CD14-positive monocyte (primary cell): ENCODE measurements at regions not wholly inside any gene's neighbourhood (a gene's known extent, or its start where the extent isn't known, plus 50 kb on each side); places are given as distances from the start of the nearest gene placed in this dataset.

Source experiments
- DNase-seq, 3 donors: peaks; one replicate each; pipeline ENCODE4 v3.0.0-alpha.2; 2011 to 2022
- H2AFZ ChIP-seq: 2 replicates; pipeline ENCODE4 v1.6.0; 2012; ENCODE audit warnings: mild to moderate bottlenecking, low read depth, low read length, inconsistent platforms; ENCODE audit not compliant: insufficient read depth, poor library complexity, severe bottlenecking
- H3K27ac ChIP-seq, 2 donors: 1 replicate in 1 of 2; 2 replicates in 1 of 2; pipeline ENCODE4 v1.5.1; 2012 to 2013; ENCODE audit warnings: low read length in 2 of 2, control low read depth in 1 of 2, inconsistent platforms in 1 of 2, low read depth in 1 of 2, mild to moderate bottlenecking in 1 of 2
- H3K27me3 ChIP-seq, 2 donors: one replicate each; pipeline versions ENCODE4 v1.6.0 to v1.6.1; 2011 to 2013; ENCODE audit warnings: low read length in 2 of 2; ENCODE audit not compliant: control insufficient read depth in 2 of 2, insufficient read depth in 2 of 2
- H3K36me3 ChIP-seq, 2 donors: replicated peaks in 1 of 2; 1 replicate in 1 of 2; 2 replicates in 1 of 2; pipeline versions ENCODE4 v1.5.1 to v1.6.1; 2012 to 2013; ENCODE audit warnings: low read length in 2 of 2, control low read depth in 1 of 2, inconsistent platforms in 1 of 2, mild to moderate bottlenecking in 1 of 2; ENCODE audit not compliant: insufficient read depth in 2 of 2, control insufficient read depth in 1 of 2
- H3K4me1 ChIP-seq, 2 donors: 1 replicate in 1 of 2; 2 replicates in 1 of 2; pipeline versions ENCODE4 v1.5.1 to v1.6.1; 2012 to 2013; ENCODE audit warnings: low read length in 2 of 2, control low read depth in 1 of 2, inconsistent platforms in 1 of 2, mild to moderate bottlenecking in 1 of 2, moderate library complexity in 1 of 2; ENCODE audit not compliant: insufficient read depth in 2 of 2, control insufficient read depth in 1 of 2
- H3K4me2 ChIP-seq: replicated peaks from 2 replicates; pipeline ENCODE3; 2012; ENCODE audit warnings: low read length, moderate library complexity, mild to moderate bottlenecking; ENCODE audit not compliant: poor library complexity, severe bottlenecking; ENCODE audit errors: extremely low read depth
- H3K4me3 ChIP-seq, 3 experiments: fragments of 200-600 bp in 1 of 3; sonication (generic) in 1 of 3; replicated peaks in 1 of 3; 1 replicate in 2 of 3; 2 replicates in 1 of 3; pipeline ENCODE4 v1.5.1; 2011 to 2013; ENCODE audit warnings: low read length in 3 of 3, mild to moderate bottlenecking in 3 of 3, control low read depth in 2 of 3, low read depth in 2 of 3, inconsistent platforms in 1 of 3, moderate library complexity in 1 of 3
- H3K79me2 ChIP-seq: 2 replicates; pipeline ENCODE4 v1.6.0; 2012; ENCODE audit warnings: mild to moderate bottlenecking, control low read depth, inconsistent platforms, low read length, moderate library complexity; ENCODE audit not compliant: insufficient read depth
- H3K9ac ChIP-seq: 2 replicates; pipeline ENCODE4 v1.6.0; 2017; ENCODE audit warnings: low read length, mild to moderate bottlenecking; ENCODE audit not compliant: insufficient read depth, poor library complexity, severe bottlenecking
- H3K9me3 ChIP-seq, 2 donors: replicated peaks in 1 of 2; 1 replicate in 1 of 2; 2 replicates in 1 of 2; pipeline versions ENCODE4 v1.5.1 to v1.6.1; 2012 to 2013; ENCODE audit warnings: low read length in 2 of 2, control low read depth in 1 of 2; ENCODE audit not compliant: control insufficient read depth in 1 of 2, insufficient read depth in 1 of 2
- H4K20me1 ChIP-seq: 2 replicates; pipeline ENCODE4 v1.6.0; 2012; ENCODE audit warnings: mild to moderate bottlenecking, low read length, control low read depth, moderate library complexity; ENCODE audit not compliant: insufficient read depth
- H3K27ac Mint-ChIP-seq, 7 donors: one replicate each; pipeline ENCODE4 v1.8.0; 2020; ENCODE audit warnings: mild to moderate bottlenecking in 7 of 7, mixed read lengths in 7 of 7, moderate library complexity in 6 of 7, inconsistent platforms in 2 of 7
- H3K27me3 Mint-ChIP-seq, 3 donors: one replicate each; pipeline ENCODE4 v1.8.0; 2021 to 2022; ENCODE audit warnings: low read depth in 3 of 3, mild to moderate bottlenecking in 3 of 3, mixed read lengths in 3 of 3, moderate library complexity in 3 of 3, inconsistent platforms in 1 of 3
- H3K36me3 Mint-ChIP-seq, 2 donors: one replicate each; pipeline ENCODE4 v1.8.0; 2020; ENCODE audit warnings: mixed read lengths in 2 of 2, inconsistent platforms in 1 of 2, mild to moderate bottlenecking in 1 of 2
- H3K4me1 Mint-ChIP-seq: one replicate; pipeline ENCODE4 v1.8.0; 2020; ENCODE audit warnings: mild to moderate bottlenecking, mixed read lengths
- H3K4me3 Mint-ChIP-seq, 2 donors: one replicate each; pipeline ENCODE4 v1.8.0; 2020; ENCODE audit warnings: mild to moderate bottlenecking in 2 of 2, mixed read lengths in 2 of 2, moderate library complexity in 1 of 2
- H3K9me3 Mint-ChIP-seq, 7 donors: one replicate each; pipeline ENCODE4 v1.8.0; 2020 to 2022; ENCODE audit warnings: mixed read lengths in 7 of 7, mild to moderate bottlenecking in 6 of 7, moderate library complexity in 6 of 7, inconsistent platforms in 2 of 7
- CTCF ChIP-seq: fragments of 200-600 bp; IDR thresholded peaks from one replicate; pipeline ENCODE4 v1.8.0; 2022; ENCODE audit warnings: antibody characterized with exemption, mild to moderate bottlenecking
- WGBS: methylation state at CpG from one replicate; pipeline ENCODE4 v1.1.5; 2013; ENCODE audit warnings: missing lambda C conversion rate; ENCODE audit not compliant: insufficient coverage; 5-methylcytosine and 5-hydroxymethylcytosine counted together
- intact Hi-C, 2 donors: fragments of 100-400 bp; cut with micrococcal nuclease; formaldehyde crosslinking; loops; one replicate each; pipeline versions ENCODE4 v1.15.0 to v1.15.1; 2023

GRCh38 chr14:57029620-57030253, 219.5 kb upstream of the OTX2 start:
- Histone ChIP-seq H3K4me3 (no peak overlapping the region), H3K4me1 (no peaks in the 10 kb centered on the region), H3K9ac (no peak overlapping the region), H4K20me1 (no peaks in the 10 kb centered on the region), H3K27me3 (no peaks in the 10 kb centered on the region), H3K79me2 (no peaks in the 10 kb centered on the region), H3K36me3 (no peaks in the 10 kb centered on the region), H3K9me3 (peaks cover 6 to 18% of the 10 kb centered on the region in 2 donors), H3K4me2 (no peak overlapping the region), H3K27ac (no peak overlapping the region), H2AFZ (no peak overlapping the region)
- no peaks in the 10 kb centered on the region for H3K27me3 Mint-ChIP-seq
- H3K4me3 Mint-ChIP-seq: no peak overlapping the region
- WGBS: no CpG with 5 or more reads among the region's 2 CpGs
- intact Hi-C loops: no loop called here
- no peak for DNase-seq
- no peak overlapping the region for H3K27ac Mint-ChIP-seq
- H3K9me3 Mint-ChIP-seq: peaks cover 2 to 14% (median 6%) of the 10 kb centered on the region in 7 donors
- no peaks in the 10 kb centered on the region for H3K36me3 Mint-ChIP-seq
- H3K4me1 Mint-ChIP-seq: no peaks in the 10 kb centered on the region
- no peak for TF ChIP-seq CTCF

- Histone ChIP-seq H3K4me3 (no peak overlapping the region), H3K4me1 (no peaks in the 10 kb centered on the region), H3K27ac (no peak overlapping the region), H3K9me3 (peaks cover 0 to 8% of the 10 kb centered on the region in 2 donors), H3K9ac (no peak overlapping the region), H3K4me2 (no peak overlapping the region), H4K20me1 (no peaks in the 10 kb centered on the region), H3K36me3 (no peaks in the 10 kb centered on the region), H3K27me3 (no peaks in the 10 kb centered on the region), H2AFZ (no peak overlapping the region), H3K79me2 (no peaks in the 10 kb centered on the region)
- intact Hi-C loops: no loop called here
- TF ChIP-seq CTCF: no peak
- no peak for DNase-seq
- H3K27me3 Mint-ChIP-seq: peaks cover 0 to 1% (median 0%) of the 10 kb centered on the region in 3 donors
- H3K4me1 Mint-ChIP-seq: no peaks in the 10 kb centered on the region
- H3K9me3 Mint-ChIP-seq: peaks cover 2 to 14% (median 6%) of the 10 kb centered on the region in 7 donors
- H3K27ac Mint-ChIP-seq: no peak overlapping the region
- H3K36me3 Mint-ChIP-seq: no peaks in the 10 kb centered on the region
- no peak overlapping the region for H3K4me3 Mint-ChIP-seq
Observed at GRCh38 chr14:57025456-57025855, 215.2 kb upstream of the OTX2 start.
